Suprapubic skin (tissue), 4 donors: ENCODE measurements at regions not wholly inside any gene's neighbourhood (a gene's known extent, or its start where the extent isn't known, plus 50 kb on each side); places are given as distances from the start of the nearest gene placed in this dataset.

Source experiments
- CTCF ChIP-seq, 2 donors: fragments of 200-600 bp in 1 of 2; fragments of 450-650 bp in 1 of 2; sonication (generic) in 1 of 2; IDR thresholded peaks; one replicate each; pipeline ENCODE4 v1.5.1; 2016 to 2019; ENCODE audit warnings: antibody characterized with exemption in 2 of 2, mild to moderate bottlenecking in 1 of 2, moderate library complexity in 1 of 2
- EP300 ChIP-seq: sonication (generic); formaldehyde crosslinking; IDR thresholded peaks from one replicate; pipeline ENCODE4 v1.6.1; 2017; ENCODE audit warnings: antibody characterized with exemption
- POLR2A ChIP-seq, 2 donors: fragments of 450-650 bp; IDR thresholded peaks; one replicate each; pipeline ENCODE4 v1.6.1; 2017; ENCODE audit warnings: antibody characterized with exemption in 2 of 2, mild to moderate bottlenecking in 2 of 2, moderate library complexity in 2 of 2
- POLR2AphosphoS5 ChIP-seq, 3 donors: sonication (generic); formaldehyde crosslinking; IDR thresholded peaks; one replicate each; pipeline ENCODE4 v1.6.1; 2017; ENCODE audit warnings: antibody characterized with exemption in 3 of 3

GRCh38 chr11:81596704-81597103 lies 1137.0 kb downstream of the FAM181B start:
- no peak for TF ChIP-seq CTCF (IDR thresholded peaks at IDR 0.05)
- TF ChIP-seq POLR2A (IDR thresholded peaks at IDR 0.05): no peak
- no peak for TF ChIP-seq POLR2AphosphoS5 (IDR thresholded peaks at IDR 0.05)
- no peak for TF ChIP-seq EP300
